H1 (cell line): ENCODE measurements at regions not wholly inside any gene's neighbourhood (a gene's known extent, or its start where the extent isn't known, plus 50 kb on each side); places are given as distances from the start of the nearest gene placed in this dataset.

Experiments
- CTCF ChIA-PET: fragments of 300-600 bp; sonication (Branson Sonifier 250); formaldehyde crosslinking; loops from one replicate; lab custom pipeline; 2021; ENCODE audit not compliant: partially characterized antibody; lab: Charles Lee
- POLR2A ChIA-PET: fragments of 300-600 bp; sonication (Branson Sonifier 250); formaldehyde crosslinking; loops from one replicate; lab custom pipeline; 2021; ENCODE audit warnings: inconsistent platforms; ENCODE audit not compliant: partially characterized antibody; lab: Charles Lee
- DNase-seq, 2 experiments: peaks; one replicate each; pipeline versions ENCODE4 v3.0.0 to v3.0.0-alpha.2; 2010 to 2022; ENCODE audit warnings: low spot score in 2 of 2, low read depth in 1 of 2, mixed read lengths in 1 of 2
- FAIRE-seq: peaks from 2 replicates; lab custom pipeline; 2011; peaks lifted over from hg19 to GRCh38; lab: Jason Lieb, UNC
- H2AFZ ChIP-seq: 2 replicates; pipeline ENCODE4 v1.8.1; 2012; ENCODE audit warnings: low read length, inconsistent platforms
- H2AK5ac ChIP-seq: 2 replicates; pipeline ENCODE4 v1.6.1; 2013; ENCODE audit warnings: low read depth, low read length
- H2BK120ac ChIP-seq: replicated peaks from 2 replicates; pipeline ENCODE3; 2013; ENCODE audit warnings: low read depth, low read length, inconsistent platforms
- H2BK12ac ChIP-seq: 2 replicates; pipeline ENCODE4 v1.6.1; 2013; ENCODE audit warnings: low read depth, low read length
- H2BK15ac ChIP-seq: 2 replicates; pipeline ENCODE4 v1.6.1; 2013; ENCODE audit warnings: low read length
- H2BK20ac ChIP-seq: 2 replicates; pipeline ENCODE4 v1.6.1; 2013; ENCODE audit warnings: low read length
- H2BK5ac ChIP-seq: 2 replicates; pipeline ENCODE4 v1.6.1; 2013; ENCODE audit warnings: low read depth, low read length
- H3K14ac ChIP-seq: 2 replicates; pipeline ENCODE4 v1.6.1; 2013; ENCODE audit warnings: inconsistent platforms; ENCODE audit not compliant: insufficient read length
- H3K18ac ChIP-seq: 2 replicates; pipeline ENCODE4 v1.6.1; 2013; ENCODE audit warnings: low read length; ENCODE audit errors: extremely low read depth
- H3K23ac ChIP-seq: 2 replicates; pipeline ENCODE4 v1.6.1; 2013; ENCODE audit warnings: inconsistent platforms; ENCODE audit not compliant: insufficient read length
- H3K23me2 ChIP-seq: 2 replicates; pipeline ENCODE4 v1.6.1; 2013; ENCODE audit warnings: low read depth, low read length
- H3K27ac ChIP-seq: 2 replicates; pipeline ENCODE4 v1.6.1; 2011; ENCODE audit warnings: low read depth, low read length, inconsistent platforms
- H3K27me3 ChIP-seq, 4 experiments: replicated peaks in 1 of 4; 1 replicate in 1 of 4; 2 replicates in 3 of 4; pipeline versions ENCODE4 v1.6.1 to v1.8.1; 2011 to 2013; ENCODE audit warnings: low read length in 3 of 4, mild to moderate bottlenecking in 3 of 4, inconsistent platforms in 2 of 4, mixed read lengths in 2 of 4, moderate library complexity in 1 of 4; ENCODE audit not compliant: control insufficient read depth in 3 of 4, insufficient read depth in 3 of 4; ENCODE audit errors: extremely low read depth in 1 of 4
- H3K36me3 ChIP-seq, 4 experiments: 2 replicates each; pipeline versions ENCODE4 v1.6.1 to v1.8.1; 2011 to 2013; ENCODE audit warnings: mild to moderate bottlenecking in 4 of 4, low read length in 3 of 4, moderate library complexity in 2 of 4, control low read depth in 1 of 4, inconsistent platforms in 1 of 4; ENCODE audit not compliant: insufficient read depth in 4 of 4, control insufficient read depth in 2 of 4
- H3K4ac ChIP-seq: replicated peaks from 2 replicates; pipeline ENCODE3; 2013; ENCODE audit warnings: low read length, low read depth, mixed read lengths, inconsistent platforms; ENCODE audit not compliant: insufficient read length
- H3K4me1 ChIP-seq, 4 experiments: replicated peaks in 1 of 4; 1 replicate in 1 of 4; 2 replicates in 3 of 4; pipeline versions ENCODE4 v1.6.1 to v1.8.1; 2011 to 2013; ENCODE audit warnings: low read length in 3 of 4, inconsistent platforms in 2 of 4, mixed read lengths in 1 of 4; ENCODE audit not compliant: insufficient read depth in 4 of 4, control insufficient read depth in 3 of 4
- H3K4me2 ChIP-seq, 2 experiments: 2 replicates each; pipeline versions ENCODE4 v1.6.1 to v1.8.1; 2011 to 2013; ENCODE audit warnings: low read depth in 2 of 2, low read length in 2 of 2, control low read depth in 1 of 2, inconsistent platforms in 1 of 2, mild to moderate bottlenecking in 1 of 2; ENCODE audit not compliant: insufficient read depth in 1 of 2
- H3K4me3 ChIP-seq, 4 experiments: fragments of 200-600, 300-600 bp in 1 of 4; sonication (generic), shearing (Covaris generic), sonication (Bioruptor Twin) in 1 of 4; 2 replicates each; pipeline versions ENCODE4 v1.5.1 to v1.8.1; 2011 to 2016; ENCODE audit warnings: low read length in 4 of 4, low read depth in 3 of 4, control low read depth in 2 of 4, inconsistent platforms in 2 of 4, mild to moderate bottlenecking in 2 of 4, mixed read lengths in 1 of 4, moderate library complexity in 1 of 4; ENCODE audit not compliant: insufficient read depth in 2 of 4; ENCODE audit errors: extremely low read depth in 1 of 4
- H3K56ac ChIP-seq: replicated peaks from 2 replicates; pipeline ENCODE3; 2013; ENCODE audit warnings: low read depth, mild to moderate bottlenecking, mixed read lengths, low read length, inconsistent platforms; ENCODE audit not compliant: insufficient read length
- H3K79me1 ChIP-seq: 2 replicates; pipeline ENCODE4 v1.6.1; 2013; ENCODE audit warnings: low read depth, low read length, control low read depth
- H3K79me2 ChIP-seq, 2 experiments: 2 replicates each; pipeline versions ENCODE4 v1.6.1 to v1.8.1; 2012 to 2013; ENCODE audit warnings: low read length in 2 of 2, mild to moderate bottlenecking in 2 of 2, inconsistent platforms in 1 of 2; ENCODE audit not compliant: insufficient read depth in 2 of 2, control insufficient read depth in 1 of 2
- H3K9ac ChIP-seq, 4 experiments: replicated peaks in 1 of 4; 1 replicate in 1 of 4; 2 replicates in 3 of 4; pipeline versions ENCODE4 v1.6.1 to v1.8.1; 2011 to 2013; ENCODE audit warnings: low read depth in 3 of 4, low read length in 3 of 4, control low read depth in 2 of 4, mild to moderate bottlenecking in 2 of 4, moderate library complexity in 2 of 4, inconsistent platforms in 1 of 4; ENCODE audit errors: extremely low read depth in 1 of 4
- H3K9me3 ChIP-seq, 2 experiments: 2 replicates each; pipeline versions ENCODE4 v1.6.1 to v1.8.1; 2012 to 2013; ENCODE audit warnings: mild to moderate bottlenecking in 2 of 2, moderate library complexity in 2 of 2, control low read depth in 1 of 2, inconsistent platforms in 1 of 2, low read depth in 1 of 2, low read length in 1 of 2, mixed read lengths in 1 of 2; ENCODE audit not compliant: insufficient read depth in 2 of 2
- H4K20me1 ChIP-seq, 2 experiments: replicated peaks in 1 of 2; 2 replicates each; pipeline versions ENCODE3 to v1.8.1; 2011 to 2013; ENCODE audit warnings: inconsistent platforms in 2 of 2, low read length in 2 of 2, mild to moderate bottlenecking in 1 of 2; ENCODE audit not compliant: insufficient read depth in 2 of 2, control insufficient read depth in 1 of 2
- H4K5ac ChIP-seq: 2 replicates; pipeline ENCODE4 v1.6.1; 2013; ENCODE audit warnings: low read length, low read depth, mixed read lengths, inconsistent platforms; ENCODE audit not compliant: insufficient read length
- H4K8ac ChIP-seq: 2 replicates; pipeline ENCODE4 v1.8.0; 2013; ENCODE audit warnings: mild to moderate bottlenecking, moderate library complexity, low read length, inconsistent platforms; ENCODE audit not compliant: insufficient read depth; ENCODE audit errors: extremely low read depth
- H4K91ac ChIP-seq: replicated peaks from 2 replicates; pipeline ENCODE3; 2013; ENCODE audit warnings: low read length, mixed read lengths, inconsistent platforms; ENCODE audit not compliant: insufficient read length
- CEBPB ChIP-seq: IDR thresholded peaks from 2 replicates; pipeline ENCODE4 v1.6.1; 2012; ENCODE audit warnings: low read depth, low read length
- WGBS, 2 experiments: shearing (Covaris generic) in 1 of 2; methylation state at CpG; one replicate each; pipeline versions ENCODE4 v1.1.6 to v1.1.7; 2013 to 2015; ENCODE audit warnings: low lambda C conversion rate in 2 of 2, mixed read lengths in 2 of 2, inconsistent platforms in 1 of 2, low coverage in 1 of 2, missing lambda C conversion rate in 1 of 2; ENCODE audit not compliant: insufficient replicate concordance in 2 of 2, insufficient coverage in 1 of 2, insufficient read length in 1 of 2; ENCODE audit errors: extremely low coverage in 1 of 2, missing lambda C conversion rate in 1 of 2; 5-methylcytosine and 5-hydroxymethylcytosine counted together

DNA sequence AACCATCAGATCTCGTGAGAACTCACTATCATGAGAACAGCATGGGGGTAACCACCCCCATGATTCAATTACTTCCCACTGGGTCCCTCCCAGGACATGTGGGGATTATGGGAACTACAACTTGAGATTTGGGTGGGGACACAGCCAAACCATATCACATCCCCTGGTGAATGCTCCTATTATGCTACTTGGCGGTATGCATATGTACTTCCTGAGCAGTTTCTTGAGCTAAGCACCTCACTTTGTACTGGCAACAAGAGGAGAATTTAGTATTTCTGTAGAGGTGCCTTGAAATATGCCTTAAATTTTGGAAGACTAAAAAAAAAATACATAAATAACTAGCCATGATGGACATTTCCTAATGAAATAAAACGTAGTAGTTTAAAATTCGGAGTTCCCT is 327.2 kb upstream of the CITED2 start:
- Histone ChIP-seq H3K36me3 (no peaks in the 10 kb centered on the region), H3K4me3 (no peak overlapping the region), H2BK120ac (no peak overlapping the region), H2BK15ac (no peak overlapping the region), H3K18ac (no peak overlapping the region), H3K4ac (no peak overlapping the region), H3K9me3 (peaks cover 0 to 4% of the 10 kb centered on the region in 2 experiments; a peak in 1 of 4 replicates), H3K9ac (no peak overlapping the region), H4K5ac (no peak overlapping the region), H3K56ac (no peak overlapping the region), H4K8ac (no peak overlapping the region), H3K14ac (no peak overlapping the region), H2BK20ac (no peak overlapping the region), H2AK5ac (no peak overlapping the region), H3K4me2 (no peak overlapping the region), H4K20me1 (no peaks in the 10 kb centered on the region), H3K23ac (no peak overlapping the region)
- no peak for FAIRE-seq
- POLR2A ChIA-PET: no interaction called here
- CTCF ChIA-PET: no interaction called here
- 87% methylated on average over 4 of the region's 4 CpGs; no CpG with 5 or more reads in 1 of the 2 experiments for WGBS, 2 experiments
- TF ChIP-seq CEBPB: no peak
- TF ChIP-seq, all 59 proteins: peak for 0
- Histone ChIP-seq H3K27ac (no peak overlapping the region), H3K79me1 (no peaks in the 10 kb centered on the region), H3K23me2 (no peaks in the 10 kb centered on the region; the same call in 1 of the 2 replicates), H2AFZ (no peak overlapping the region), H2BK5ac (no peak overlapping the region), H2BK12ac (no peak overlapping the region), H3K4me1 (no peaks in the 10 kb centered on the region), H4K91ac (no peak overlapping the region), H3K27me3 (no peaks in the 10 kb centered on the region), H3K79me2 (no peaks in the 10 kb centered on the region)
- no peak for DNase-seq
